GM13977 (cell line): ENCODE measurements at regions not wholly inside any gene's neighbourhood (a gene's known extent, or its start where the extent isn't known, plus 50 kb on each side); places are given as distances from the start of the nearest gene placed in this dataset.

Source experiments
- DNase-seq: peaks from one replicate; pipeline ENCODE4 v3.0.0; 2012; ENCODE audit warnings: low spot score
- in situ Hi-C: fragments of 300-500 bp; cut with MboI; formaldehyde crosslinking; loops from one replicate; pipeline ENCODE4 v1.12.0; 2022; ENCODE audit warnings: low sequenced_read_pairs, low pct_unique_long_range_greater_than_20kb, mixed read lengths, inconsistent platforms; ENCODE audit not compliant: unreplicated experiment
- TF ChIP-seq, protein P1 (sequence below): IDR thresholded peaks from 2 replicates; pipeline ENCODE4 v1.5.1; 2012; ENCODE audit warnings: mild to moderate bottlenecking, control low read depth; ENCODE audit not compliant: insufficient read depth; ENCODE audit errors: extremely low read depth, missing control alignments

DNA sequence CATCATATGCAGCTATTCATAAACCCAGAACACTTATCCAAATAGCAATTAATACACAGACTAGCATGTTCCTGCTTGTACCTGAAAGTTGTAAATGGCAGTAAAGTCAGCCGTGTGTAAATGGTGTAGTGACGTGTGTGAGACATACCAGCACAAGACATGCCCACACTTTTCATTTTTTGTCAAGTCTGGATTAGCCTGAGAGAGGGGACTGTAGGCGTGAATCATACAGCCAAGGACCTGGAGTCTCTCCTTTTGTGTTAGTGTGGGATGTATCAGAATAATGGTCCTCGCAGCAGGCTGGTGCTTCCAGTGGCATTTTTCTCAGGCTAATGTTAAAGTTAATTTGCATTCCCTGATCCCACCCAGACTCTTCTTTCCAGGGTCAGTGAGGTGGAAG lies 116.8 kb upstream of the BMAL1 start:
- in situ Hi-C loops: no loop called here
- TF ChIP-seq, protein P1, sequence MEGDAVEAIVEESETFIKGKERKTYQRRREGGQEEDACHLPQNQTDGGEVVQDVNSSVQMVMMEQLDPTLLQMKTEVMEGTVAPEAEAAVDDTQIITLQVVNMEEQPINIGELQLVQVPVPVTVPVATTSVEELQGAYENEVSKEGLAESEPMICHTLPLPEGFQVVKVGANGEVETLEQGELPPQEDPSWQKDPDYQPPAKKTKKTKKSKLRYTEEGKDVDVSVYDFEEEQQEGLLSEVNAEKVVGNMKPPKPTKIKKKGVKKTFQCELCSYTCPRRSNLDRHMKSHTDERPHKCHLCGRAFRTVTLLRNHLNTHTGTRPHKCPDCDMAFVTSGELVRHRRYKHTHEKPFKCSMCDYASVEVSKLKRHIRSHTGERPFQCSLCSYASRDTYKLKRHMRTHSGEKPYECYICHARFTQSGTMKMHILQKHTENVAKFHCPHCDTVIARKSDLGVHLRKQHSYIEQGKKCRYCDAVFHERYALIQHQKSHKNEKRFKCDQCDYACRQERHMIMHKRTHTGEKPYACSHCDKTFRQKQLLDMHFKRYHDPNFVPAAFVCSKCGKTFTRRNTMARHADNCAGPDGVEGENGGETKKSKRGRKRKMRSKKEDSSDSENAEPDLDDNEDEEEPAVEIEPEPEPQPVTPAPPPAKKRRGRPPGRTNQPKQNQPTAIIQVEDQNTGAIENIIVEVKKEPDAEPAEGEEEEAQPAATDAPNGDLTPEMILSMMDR: no peak
- DNase-seq: no peak

DNA sequence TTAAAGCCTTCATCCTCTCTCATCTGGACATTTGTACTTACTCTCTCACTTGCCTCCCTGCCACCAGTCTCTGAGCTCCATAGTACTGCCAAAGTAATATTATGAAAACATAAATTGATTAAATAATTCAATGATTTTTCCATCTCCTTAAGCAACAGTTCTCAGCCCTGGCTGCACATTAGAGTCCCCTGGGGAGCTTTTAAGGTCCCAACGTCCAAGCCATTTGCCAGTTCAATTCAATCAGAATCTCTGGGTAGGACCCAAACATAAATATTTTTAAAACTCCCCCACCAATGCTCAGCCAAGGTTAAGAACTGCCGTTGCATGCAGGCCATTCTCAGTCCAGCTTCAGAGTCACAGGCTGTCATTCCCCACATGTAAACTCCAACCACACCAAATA lies 114.4 kb upstream of the BMAL1 start:
- DNase-seq: no peak
- in situ Hi-C loops: no loop called here
- TF ChIP-seq, protein P1: no peak

GRCh38 chr11:13166036-13166435 lies 111.6 kb upstream of the BMAL1 start:
- DNase-seq: no peak
- in situ Hi-C loops: no loop called here
- TF ChIP-seq, protein P1: no peak

GRCh38 chr11:13168271-13168670 lies 109.3 kb upstream of the BMAL1 start:
- in situ Hi-C loops: no loop called here
- DNase-seq: no peak
- TF ChIP-seq, protein P1: no peak

DNA sequence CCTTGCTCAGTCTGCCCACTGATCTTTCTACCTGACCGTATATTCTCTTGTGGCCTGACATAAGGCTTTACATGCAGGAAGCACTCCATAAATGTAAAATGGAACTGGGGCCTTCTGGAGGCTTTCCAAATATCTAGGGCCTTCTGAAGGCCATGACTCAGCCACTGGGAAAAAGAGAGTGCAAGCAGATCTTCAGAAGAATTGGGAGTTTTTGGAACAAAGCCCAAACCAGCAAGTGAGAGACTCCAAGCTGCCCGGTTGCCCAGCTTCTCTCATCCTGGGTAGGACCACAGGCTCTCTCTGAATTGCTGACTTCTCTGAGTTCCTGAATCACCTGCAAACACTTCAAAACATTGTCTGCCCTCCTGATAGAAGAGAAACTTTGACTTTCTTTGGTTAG lies 107.9 kb upstream of the BMAL1 start:
- in situ Hi-C loops: no loop called here
- no peak for DNase-seq
- TF ChIP-seq, protein P1: no peak

- DNase-seq: no peak
- in situ Hi-C loops: no loop called here
- TF ChIP-seq, protein P1: no peak
Measured at GRCh38 chr11:13174090-13174489, 103.5 kb upstream of the BMAL1 start.

- TF ChIP-seq, protein P1: peak; percentile 66
- in situ Hi-C loops: loop anchor here (25.0 kb wide), 1 partner anchor 221 kb away; no protein-coding TSS in a partner anchor
- DNase-seq: peak; percentile 28
Measured at GRCh38 chr11:13183094-13183825, 94.3 kb upstream of the BMAL1 start.
